Endothelial cell of umbilical vein (primary cell): ENCODE measurements at regions not wholly inside any gene's neighbourhood (a gene's known extent, or its start where the extent isn't known, plus 50 kb on each side); places are given as distances from the start of the nearest gene placed in this dataset.

ENCODE experiments used
- BruUV-seq: library from RNA; stranded (reverse); fragments of 400-500 nt; replicated peaks from 2 replicates; lab custom pipeline; 2021; lab: Mats Ljungman, UMichigan
- CTCF ChIA-PET: fragments of 300-600, 350-600 bp; sonication (Branson Sonifier 250); formaldehyde crosslinking; loops from one replicate; lab custom pipeline; 2021; ENCODE audit warnings: antibody characterized with exemption, inconsistent platforms; lab: Charles Lee
- POLR2A ChIA-PET: fragments of 300-600, 350-600 bp; sonication (Branson Sonifier 250); formaldehyde crosslinking; loops from one replicate; lab custom pipeline; 2021; ENCODE audit warnings: antibody characterized with exemption, inconsistent platforms; lab: Charles Lee
- DNase-seq: peaks from one replicate; pipeline ENCODE4 v3.0.0-alpha.2; 2011; ENCODE audit warnings: low read depth, low spot score
- FAIRE-seq: peaks from 2 replicates; lab custom pipeline; 2011; peaks lifted over from hg19 to GRCh38; lab: Jason Lieb, UNC
- H2AFZ ChIP-seq: 2 replicates; pipeline ENCODE4 v1.6.0; 2012; ENCODE audit warnings: low read depth, low read length, control low read depth, inconsistent platforms
- H3K27ac ChIP-seq: 2 replicates; pipeline ENCODE4 v1.5.1; 2011; ENCODE audit warnings: low read depth, mild to moderate bottlenecking, control low read depth, low read length, moderate library complexity; ENCODE audit not compliant: insufficient read depth
- H3K27me3 ChIP-seq, 2 experiments: 2 replicates each; pipeline versions ENCODE4 v1.6.0 to v1.6.1; 2011; ENCODE audit warnings: low read length in 2 of 2, mixed read lengths in 1 of 2; ENCODE audit not compliant: control insufficient read depth in 2 of 2, insufficient read depth in 2 of 2
- H3K36me3 ChIP-seq, 2 experiments: 2 replicates in 1 of 2; 3 replicates in 1 of 2; pipeline ENCODE4 v1.5.1; 2011; ENCODE audit warnings: low read length in 2 of 2, mild to moderate bottlenecking in 1 of 2, moderate library complexity in 1 of 2; ENCODE audit not compliant: control insufficient read depth in 2 of 2, insufficient read depth in 2 of 2; ENCODE audit errors: extremely low read depth in 1 of 2
- H3K4me1 ChIP-seq: 3 replicates; pipeline ENCODE4 v1.5.1; 2011; ENCODE audit warnings: mild to moderate bottlenecking, low read length; ENCODE audit not compliant: control insufficient read depth, insufficient read depth; ENCODE audit errors: extremely low read depth
- H3K4me2 ChIP-seq: 2 replicates; pipeline ENCODE4 v1.6.1; 2011; ENCODE audit warnings: low read length, control low read depth, mixed read lengths; ENCODE audit not compliant: insufficient read depth
- H3K4me3 ChIP-seq, 3 experiments: fragments of 200-600 bp in 1 of 3; sonication (generic), shearing (Covaris generic) in 1 of 3; replicated peaks in 1 of 3; 2 replicates each; pipeline ENCODE4 v1.5.1; 2011 to 2016; ENCODE audit warnings: control low read depth in 3 of 3, low read length in 3 of 3, mild to moderate bottlenecking in 2 of 3, inconsistent platforms in 1 of 3, low read depth in 1 of 3, moderate library complexity in 1 of 3; ENCODE audit not compliant: insufficient read depth in 1 of 3
- H3K79me2 ChIP-seq: 2 replicates; pipeline ENCODE4 v1.6.0; 2012; ENCODE audit warnings: low read length, inconsistent platforms; ENCODE audit not compliant: control insufficient read depth, insufficient read depth
- H3K9ac ChIP-seq: replicated peaks from 2 replicates; pipeline ENCODE3; 2011; ENCODE audit warnings: low read length, control low read depth; ENCODE audit not compliant: insufficient read depth; ENCODE audit errors: extremely low read depth
- H3K9me1 ChIP-seq: replicated peaks from 3 replicates; pipeline ENCODE4 v1.6.0; 2011; ENCODE audit warnings: mild to moderate bottlenecking, low read length; ENCODE audit not compliant: control insufficient read depth, insufficient read depth; ENCODE audit errors: extremely low read depth
- H3K9me3 ChIP-seq: replicated peaks from 2 replicates; pipeline ENCODE4 v1.5.1; 2012; ENCODE audit warnings: low read length, inconsistent platforms; ENCODE audit not compliant: control insufficient read depth, insufficient read depth
- H4K20me1 ChIP-seq: replicated peaks from 2 replicates; pipeline ENCODE3; 2011; ENCODE audit warnings: mild to moderate bottlenecking, low read length; ENCODE audit not compliant: control insufficient read depth, insufficient read depth; ENCODE audit errors: extremely low read depth
- EZH2 ChIP-seq: IDR thresholded peaks from 2 replicates; pipeline ENCODE4 v1.6.1; 2012; ENCODE audit warnings: borderline replicate concordance, low read depth, mild to moderate bottlenecking, moderate library complexity, low read length, inconsistent platforms; ENCODE audit not compliant: severe bottlenecking
- FOS ChIP-seq: IDR thresholded peaks from 2 replicates; pipeline ENCODE4 v1.6.1; 2011; ENCODE audit warnings: mild to moderate bottlenecking, low read length, moderate library complexity, borderline replicate concordance; ENCODE audit not compliant: insufficient read depth
- JUN ChIP-seq: IDR thresholded peaks from 2 replicates; pipeline ENCODE4 v1.6.1; 2011; ENCODE audit warnings: borderline replicate concordance, low read depth; ENCODE audit not compliant: insufficient read length, insufficient read depth
- MYC ChIP-seq: IDR thresholded peaks from one replicate; pipeline ENCODE4 v1.6.1; 2011; ENCODE audit warnings: mild to moderate bottlenecking, low read depth, low read length
- POLR2A ChIP-seq: IDR thresholded peaks from 2 replicates; pipeline ENCODE4 v1.6.1; 2012; ENCODE audit warnings: low read depth, mild to moderate bottlenecking, control low read depth, low read length
- POLR2AphosphoS5 ChIP-seq: IDR thresholded peaks from 2 replicates; pipeline ENCODE4 v1.6.1; 2012; ENCODE audit warnings: low read depth, mild to moderate bottlenecking, control low read depth, low read length, moderate library complexity; ENCODE audit not compliant: insufficient read depth
- dilution Hi-C: fragments of 300-500 bp; cut with MboI; formaldehyde crosslinking; loops from one replicate; pipeline ENCODE4 v1.15.0; 2019; ENCODE audit warnings: low sequenced_read_pairs; ENCODE audit not compliant: extremely low pct_ligation_motif_present
- intact Hi-C: fragments of 100-400 bp; cut with micrococcal nuclease; formaldehyde crosslinking; loops from one replicate; pipeline ENCODE4 v1.10.0; 2022
- TF ChIP-seq, protein P1 (sequence below), 2 donors: IDR thresholded peaks; 1 replicate in 1 of 2; 2 replicates in 1 of 2; pipeline ENCODE4 v1.5.1; 2011; ENCODE audit warnings: low read length in 2 of 2, mild to moderate bottlenecking in 2 of 2, moderate library complexity in 2 of 2, control low read depth in 1 of 2, inconsistent platforms in 1 of 2, low read depth in 1 of 2; ENCODE audit not compliant: insufficient read depth in 1 of 2; ENCODE audit errors: extremely low read depth in 1 of 2

DNA sequence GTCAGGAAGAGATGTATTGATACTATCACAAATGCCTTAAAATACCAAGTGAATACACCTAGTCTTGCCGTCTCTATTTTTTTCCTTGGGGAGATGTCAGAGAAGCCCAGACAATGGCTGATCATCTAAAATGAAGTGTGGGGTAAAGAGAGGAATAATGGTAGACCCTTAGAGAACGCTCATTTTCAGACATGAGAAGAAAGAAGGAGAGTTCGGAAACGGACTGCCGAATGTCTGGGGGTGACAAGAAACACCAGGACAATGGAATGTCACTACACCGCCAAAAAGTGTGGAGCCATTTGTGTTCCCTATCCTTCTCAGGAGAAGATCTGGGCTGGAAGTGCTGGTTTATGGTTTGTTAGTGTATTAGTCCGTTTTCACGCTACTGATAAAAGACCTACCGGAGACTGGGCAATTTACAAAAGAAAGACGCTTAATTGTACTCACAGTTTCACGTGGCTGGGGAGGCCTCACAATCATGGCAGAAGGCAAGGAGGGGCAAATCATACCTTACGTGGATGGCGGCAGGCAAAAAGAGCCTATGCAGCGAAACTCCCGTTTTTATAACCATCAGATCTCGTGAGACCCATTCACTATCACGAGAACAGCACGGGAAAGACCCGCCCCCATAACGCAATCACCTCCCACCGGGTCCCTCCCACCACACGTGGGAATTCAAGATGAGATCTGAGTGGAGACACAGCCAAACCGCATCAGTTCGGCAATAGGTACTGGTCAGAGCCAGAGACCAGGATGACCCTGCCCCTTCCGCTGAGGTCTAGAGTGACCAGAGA lies 743.7 kb downstream of the GALR1 start:
- H3K9ac ChIP-seq = no peak overlapping the region
- H3K4me3 ChIP-seq = no peak overlapping the region
- H3K27ac ChIP-seq = no peak overlapping the region
- H3K79me2 ChIP-seq = no peaks in the 10 kb centered on the region
- intact Hi-C loops (no loop called here), dilution Hi-C loops (no loop called here)
- ChIA-PET CTCF (no interaction called here), POLR2A (no interaction called here)
- no peaks in the 10 kb centered on the region for H3K9me1 ChIP-seq
- FAIRE-seq = no peak
- H3K9me3 ChIP-seq = peaks cover 4% of the 10 kb centered on the region
- no peak for DNase-seq
- TF ChIP-seq FOS (no peak), JUN (no peak)
- no peaks in the 10 kb centered on the region for H4K20me1 ChIP-seq
- H3K27me3 ChIP-seq = no peaks in the 10 kb centered on the region
- BruUV-seq = no TSS peak
- no peaks in the 10 kb centered on the region for H3K4me1 ChIP-seq
- H3K36me3 ChIP-seq = no peaks in the 10 kb centered on the region
- no peak overlapping the region for H2AFZ ChIP-seq
- H3K4me2 ChIP-seq = no peak overlapping the region

DNA sequence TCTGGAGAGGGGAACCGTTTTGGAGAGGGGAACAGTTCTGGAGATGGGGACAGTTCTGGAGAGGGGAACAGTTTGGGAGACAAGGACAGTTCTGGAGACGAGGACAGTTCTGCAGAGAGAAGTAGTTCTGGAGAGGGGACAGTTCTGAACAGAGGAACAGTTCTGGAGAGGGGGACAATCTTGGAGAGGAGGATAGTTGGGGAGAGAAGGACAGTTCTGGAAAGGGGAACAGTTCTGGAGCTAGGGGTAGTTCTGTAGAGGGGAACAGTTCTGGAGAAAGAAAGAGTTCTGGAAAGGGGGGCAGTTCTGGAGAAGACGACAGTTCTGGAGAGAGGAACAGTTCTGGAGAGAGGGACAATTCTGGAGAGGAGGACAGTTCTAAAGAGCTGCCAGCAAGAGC lies 745.9 kb downstream of the GALR1 start:
- no peaks in the 10 kb centered on the region for H4K20me1 ChIP-seq
- no peaks in the 10 kb centered on the region for H3K4me1 ChIP-seq
- FAIRE-seq = no peak
- peaks cover 7% of the 10 kb centered on the region for H3K9me3 ChIP-seq
- H3K4me3 ChIP-seq = no peak overlapping the region
- CTCF ChIA-PET = no interaction called here
- intact Hi-C loops = no loop called here
- H3K9me1 ChIP-seq = no peaks in the 10 kb centered on the region
- no peak overlapping the region for H3K9ac ChIP-seq
- H3K27me3 ChIP-seq = no peaks in the 10 kb centered on the region
- POLR2A ChIA-PET = no interaction called here
- no peak overlapping the region for H3K27ac ChIP-seq
- no peaks in the 10 kb centered on the region for H3K36me3 ChIP-seq
- TF ChIP-seq EZH2 = no peak
- TF ChIP-seq POLR2AphosphoS5 = no peak
- no peak for TF ChIP-seq JUN
- TF ChIP-seq, protein P1, sequence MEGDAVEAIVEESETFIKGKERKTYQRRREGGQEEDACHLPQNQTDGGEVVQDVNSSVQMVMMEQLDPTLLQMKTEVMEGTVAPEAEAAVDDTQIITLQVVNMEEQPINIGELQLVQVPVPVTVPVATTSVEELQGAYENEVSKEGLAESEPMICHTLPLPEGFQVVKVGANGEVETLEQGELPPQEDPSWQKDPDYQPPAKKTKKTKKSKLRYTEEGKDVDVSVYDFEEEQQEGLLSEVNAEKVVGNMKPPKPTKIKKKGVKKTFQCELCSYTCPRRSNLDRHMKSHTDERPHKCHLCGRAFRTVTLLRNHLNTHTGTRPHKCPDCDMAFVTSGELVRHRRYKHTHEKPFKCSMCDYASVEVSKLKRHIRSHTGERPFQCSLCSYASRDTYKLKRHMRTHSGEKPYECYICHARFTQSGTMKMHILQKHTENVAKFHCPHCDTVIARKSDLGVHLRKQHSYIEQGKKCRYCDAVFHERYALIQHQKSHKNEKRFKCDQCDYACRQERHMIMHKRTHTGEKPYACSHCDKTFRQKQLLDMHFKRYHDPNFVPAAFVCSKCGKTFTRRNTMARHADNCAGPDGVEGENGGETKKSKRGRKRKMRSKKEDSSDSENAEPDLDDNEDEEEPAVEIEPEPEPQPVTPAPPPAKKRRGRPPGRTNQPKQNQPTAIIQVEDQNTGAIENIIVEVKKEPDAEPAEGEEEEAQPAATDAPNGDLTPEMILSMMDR (IDR thresholded peaks at IDR 0.05; ENCODE audit: extremely low read depth in 1 of 2, insufficient read depth in 1 of 2, low read depth in 1 of 2, low read length in 2 of 2) = no peak
- TF ChIP-seq POLR2A = no peak
- TF ChIP-seq MYC = no peak
- no peak for TF ChIP-seq FOS
- H3K4me2 ChIP-seq = no peak overlapping the region
- no peak overlapping the region for H2AFZ ChIP-seq
- H3K79me2 ChIP-seq = no peaks in the 10 kb centered on the region
- no TSS peak for BruUV-seq
- no peak for DNase-seq
- dilution Hi-C loops = no loop called here
